ENCODE measurements at regions not wholly inside any gene's neighbourhood (a gene's known extent, or its start where the extent isn't known, plus 50 kb on each side); places are given as distances from the start of the nearest gene placed in this dataset. TPM values are rescaled to one million over a fixed set of nuclear protein-coding genes. Genes with fewer than 3 reads are reported as not detected.

Small RNA genes lying in the stretch of these regions (microRNA-seq; reads per million reads assigned to microRNA genes)
- not detected for gene MIR4277 (ENCODE audit: borderline replicate concordance)

All from activated CD4-positive, alpha-beta T cell treated with anti-CD3 and anti-CD28 coated beads for 36 hours (primary cell).